T47D (cell line): ENCODE measurements at regions not wholly inside any gene's neighbourhood (a gene's known extent, or its start where the extent isn't known, plus 50 kb on each side); places are given as distances from the start of the nearest gene placed in this dataset.
"Not testable (repeated sequence)": the region's sequence is repeated elsewhere in the genome, so short reads cannot be mapped to it uniquely, and the experiment has no call there.

Experiments used
- DNase-seq, 2 experiments: peaks; one replicate each; pipeline versions ENCODE4 v3.0.0 to v3.0.0-alpha.2; 2011 to 2012; ENCODE audit warnings: low read depth in 1 of 2, low spot score in 1 of 2
- JUND ChIP-seq: IDR thresholded peaks from 2 replicates; pipeline ENCODE4 v1.6.1; 2012; ENCODE audit warnings: low read depth
- in situ Hi-C: cut with HindIII; loops from 2 replicates; pipeline ENCODE4 v1.10.0; 2016; ENCODE audit warnings: low sequenced_read_pairs, low pct_unique_long_range_greater_than_20kb

DNA sequence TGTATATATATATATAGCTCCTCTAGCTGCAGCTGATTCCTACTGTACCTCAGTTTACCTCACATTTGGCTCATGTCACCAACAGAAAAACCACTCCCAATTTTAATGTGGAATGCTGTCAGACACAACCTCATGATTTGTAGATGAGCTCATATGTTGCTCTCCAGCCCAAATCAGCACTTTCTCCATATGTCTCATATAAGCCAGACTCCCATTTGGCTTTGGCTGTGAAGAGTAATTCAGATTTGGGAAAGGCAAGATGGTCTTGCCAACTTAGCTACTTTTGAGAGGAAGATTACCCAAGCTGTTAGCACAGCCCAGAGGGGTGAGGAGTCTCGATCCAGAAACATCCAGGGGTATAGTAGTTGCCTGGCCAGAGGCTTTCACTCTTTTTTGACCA lies 342.2 kb upstream of the NT5E start:
- no peak for DNase-seq
- in situ Hi-C loops: no loop called here
- TF ChIP-seq JUND: no peak

DNA sequence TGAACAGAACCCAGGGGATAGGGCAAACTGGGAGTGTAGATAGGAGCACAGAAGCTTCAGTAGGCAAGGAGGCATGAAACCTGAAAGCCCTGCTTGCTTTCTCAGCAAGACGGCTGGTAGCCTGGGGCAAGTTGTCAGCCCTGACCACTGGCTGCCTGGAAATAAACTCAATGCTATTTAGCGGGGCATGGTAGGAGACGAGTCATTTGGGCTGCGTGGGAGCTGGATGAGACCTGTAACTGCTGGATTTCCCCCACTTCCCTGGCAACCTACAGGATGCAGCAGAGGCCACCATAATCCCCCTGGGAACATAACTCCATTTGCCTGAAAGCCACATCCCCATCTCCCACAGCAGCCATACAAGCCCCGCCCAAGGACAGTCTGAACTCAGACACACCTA lies 332.6 kb upstream of the TBX18 start:
- TF ChIP-seq JUND: no peak
- DNase-seq: no peak
- in situ Hi-C loops: no loop called here

DNA sequence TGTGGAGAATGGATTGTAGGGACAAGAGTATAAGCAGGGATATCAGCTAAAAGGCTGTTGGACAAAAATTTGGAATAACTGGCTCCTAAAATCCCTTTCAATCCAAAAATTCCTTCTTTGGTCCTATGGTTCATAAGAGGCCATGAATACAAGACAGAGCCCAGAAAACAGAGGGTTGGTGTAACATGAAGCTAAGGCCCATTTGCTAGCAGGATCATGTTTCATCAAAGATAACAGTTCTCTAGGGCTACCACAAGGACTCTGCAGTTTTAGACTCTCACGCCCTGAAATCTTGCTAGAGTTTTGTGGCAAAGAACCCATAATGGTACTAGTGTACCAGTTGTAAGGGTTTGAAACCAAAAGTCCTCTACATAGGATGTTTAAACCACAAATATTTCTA lies 327.8 kb upstream of the TBX18 start:
- no peak for DNase-seq
- TF ChIP-seq JUND: no peak
- in situ Hi-C loops: no loop called here

DNA sequence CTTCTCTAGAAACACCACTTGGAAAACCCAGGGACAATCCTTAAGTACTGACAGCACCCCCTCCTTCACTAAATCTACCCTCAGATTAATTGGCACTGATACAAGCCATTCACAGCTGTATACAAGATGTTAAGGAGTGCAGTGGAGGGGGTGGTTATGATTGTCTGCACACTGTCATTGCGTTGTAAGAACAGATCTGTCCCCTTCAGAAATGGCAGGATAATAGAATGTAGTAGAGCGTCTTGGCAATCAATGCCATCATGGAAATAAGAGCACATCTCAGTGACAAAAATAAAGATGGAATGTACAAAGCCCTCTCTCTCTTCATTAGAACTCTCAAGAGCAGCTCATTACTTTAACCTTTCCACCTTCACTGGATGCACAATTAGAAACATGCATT lies 324.9 kb upstream of the TBX18 start:
- no peak for TF ChIP-seq JUND
- in situ Hi-C loops: no loop called here
- no peak for DNase-seq

DNA sequence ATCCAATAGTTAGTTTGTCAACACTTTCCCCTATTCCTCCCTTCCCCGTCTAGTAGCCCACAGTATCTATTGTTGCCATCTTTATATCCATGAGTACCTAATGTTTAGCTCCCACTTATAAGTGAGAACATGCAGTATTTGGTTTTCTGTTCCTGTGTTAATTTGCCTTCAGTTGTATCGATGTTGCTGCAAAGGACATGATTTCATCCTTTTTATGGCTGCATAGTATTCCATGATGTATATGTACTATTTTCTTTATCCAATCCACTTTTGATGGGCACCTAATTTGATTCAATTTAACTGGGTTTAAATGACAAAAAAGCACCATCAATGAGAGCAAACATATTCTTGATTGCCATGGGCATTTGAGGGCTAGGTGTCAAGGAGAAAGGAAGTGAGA lies 321.5 kb upstream of the TBX18 start:
- DNase-seq: no peak
- in situ Hi-C loops: no loop called here
- no peak for TF ChIP-seq JUND

DNA sequence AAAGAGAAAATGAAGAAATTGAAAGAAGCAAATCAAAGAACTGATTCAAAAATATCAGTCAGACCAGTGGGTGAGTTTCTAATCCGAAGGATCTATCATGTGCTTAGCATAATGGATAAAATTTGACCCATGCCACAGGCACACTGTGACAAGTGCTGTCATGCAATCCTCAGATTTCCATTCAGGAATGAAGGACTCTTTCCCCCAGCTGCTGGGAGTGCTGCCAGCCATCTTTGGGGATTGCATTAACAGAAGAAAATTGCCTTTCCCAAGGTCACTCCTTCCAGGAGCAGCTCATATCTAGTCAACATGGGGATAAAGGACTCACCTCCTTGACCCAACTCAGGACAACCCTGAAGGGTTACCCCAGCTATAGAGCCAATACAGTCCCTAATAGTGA lies 316.7 kb upstream of the TBX18 start:
- TF ChIP-seq JUND: no peak
- in situ Hi-C loops: no loop called here
- DNase-seq: no peak

DNA sequence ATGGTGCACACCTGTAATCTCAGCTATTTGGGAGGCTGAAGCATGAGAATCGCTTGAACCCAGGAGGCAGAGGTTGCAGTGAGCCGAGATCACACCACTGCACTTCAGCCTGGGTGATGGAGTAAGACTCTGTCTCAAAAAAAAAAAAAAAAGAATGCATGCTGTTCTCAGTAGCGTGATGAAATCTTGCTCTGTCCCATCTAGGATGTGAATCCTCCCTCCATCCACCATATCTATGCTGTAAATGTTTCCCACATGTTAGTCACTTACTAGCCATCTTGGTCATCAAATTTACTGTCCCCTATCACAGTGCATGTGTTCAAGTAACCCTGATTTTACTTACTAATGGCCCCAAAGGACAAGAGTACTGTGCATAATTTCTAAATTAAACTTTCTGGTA lies 315.4 kb upstream of the TBX18 start:
- in situ Hi-C loops: no loop called here
- no peak for DNase-seq
- no peak for TF ChIP-seq JUND

DNA sequence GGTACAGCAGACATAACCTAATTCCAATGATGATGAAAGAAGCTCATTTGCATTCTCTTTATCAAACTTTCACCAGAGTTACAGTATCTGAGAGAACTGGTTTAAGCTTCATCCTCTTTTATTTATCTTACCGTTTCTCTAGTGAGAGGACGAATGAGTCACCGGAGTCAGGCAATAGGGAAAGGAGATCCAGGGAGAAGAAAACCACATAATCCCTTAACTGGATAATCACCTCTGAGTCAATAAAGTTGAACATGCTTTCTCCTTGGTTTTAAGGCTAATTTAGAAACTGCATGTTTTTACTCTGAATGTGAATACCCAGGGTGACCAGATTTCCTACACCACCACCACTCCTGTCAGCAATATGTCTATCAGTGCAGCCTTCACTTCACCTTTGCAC lies 313.7 kb upstream of the TBX18 start:
- no peak for TF ChIP-seq JUND
- in situ Hi-C loops: no loop called here
- DNase-seq: no peak

DNA sequence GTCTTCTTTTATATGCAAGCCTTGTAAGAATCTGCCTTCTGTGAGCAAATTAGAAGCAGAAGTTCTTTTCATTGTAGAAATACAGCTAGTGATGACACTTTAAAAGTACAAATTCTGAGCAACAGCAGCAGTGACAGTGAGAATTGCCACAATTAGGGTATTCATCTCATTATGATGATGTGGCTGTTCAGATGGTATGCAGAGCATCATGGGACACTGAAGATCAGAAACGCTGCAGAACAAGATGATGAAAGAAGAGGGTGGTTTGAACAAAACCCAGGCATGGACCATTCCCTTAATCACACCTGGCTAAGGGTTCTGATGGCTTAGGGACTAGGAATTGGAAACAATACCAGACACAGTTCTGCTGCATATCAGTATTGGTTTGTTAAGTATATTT lies 312.7 kb upstream of the TBX18 start:
- DNase-seq: no peak
- TF ChIP-seq JUND: no peak
- in situ Hi-C loops: no loop called here

DNA sequence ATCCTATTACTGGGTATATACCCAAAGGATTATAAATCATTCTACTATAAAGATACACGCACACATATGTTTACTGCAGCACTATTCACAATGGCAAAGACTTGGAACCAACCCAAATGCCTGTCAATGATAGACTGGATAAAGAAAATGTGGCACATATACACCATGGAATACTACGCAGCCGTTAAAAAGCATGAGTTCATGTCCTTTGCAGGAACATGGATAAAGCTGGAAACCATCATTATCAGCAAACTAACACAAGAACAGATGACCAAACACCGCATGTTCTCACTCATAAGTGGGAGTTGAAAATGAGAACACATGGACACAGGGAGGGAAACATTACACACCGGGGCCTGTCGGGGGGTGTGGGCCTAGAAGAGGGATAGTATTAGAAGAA lies 307.4 kb upstream of the TBX18 start:
- in situ Hi-C loops, DNase-seq: not testable (repeated sequence)

DNA sequence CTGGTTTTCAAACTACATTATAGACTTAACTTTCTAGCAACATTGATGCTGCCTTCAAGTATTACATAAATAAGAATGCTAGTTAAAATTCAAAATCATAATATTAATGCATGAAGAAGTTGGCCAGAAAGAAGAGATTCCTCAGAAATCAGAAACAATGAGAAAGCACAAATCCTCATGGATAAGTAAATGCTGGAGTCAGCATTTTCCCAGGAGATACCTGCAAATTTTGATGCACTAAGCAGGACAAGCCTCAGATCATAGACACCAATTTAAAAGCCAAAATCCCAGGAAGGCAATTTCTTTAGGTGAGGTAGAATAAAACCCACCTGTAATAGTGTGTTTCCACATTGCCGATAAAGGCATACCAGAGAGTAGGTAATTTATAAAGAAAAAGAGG lies 305.2 kb upstream of the TBX18 start:
- no peak for TF ChIP-seq JUND
- in situ Hi-C loops: no loop called here
- no peak for DNase-seq

DNA sequence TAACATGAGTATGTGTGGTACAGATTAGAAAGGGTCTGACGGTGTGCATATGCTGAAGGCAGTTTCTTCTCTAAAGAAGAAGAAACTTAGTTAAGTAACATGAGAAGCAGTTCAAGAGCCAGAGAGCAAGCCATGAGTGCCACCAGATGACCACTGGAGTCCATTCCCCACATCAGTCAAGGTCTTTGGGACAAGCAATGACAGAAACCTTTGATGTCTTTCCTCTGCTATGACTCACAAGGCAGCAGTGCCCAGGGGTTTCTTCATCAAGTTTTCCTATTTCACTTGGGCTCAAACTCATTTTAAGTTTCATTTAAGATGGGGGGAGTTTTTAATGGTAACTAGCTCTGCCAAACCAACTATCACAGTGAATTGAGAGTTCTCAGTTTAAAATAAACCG lies 303.8 kb upstream of the TBX18 start:
- TF ChIP-seq JUND: no peak

DNA sequence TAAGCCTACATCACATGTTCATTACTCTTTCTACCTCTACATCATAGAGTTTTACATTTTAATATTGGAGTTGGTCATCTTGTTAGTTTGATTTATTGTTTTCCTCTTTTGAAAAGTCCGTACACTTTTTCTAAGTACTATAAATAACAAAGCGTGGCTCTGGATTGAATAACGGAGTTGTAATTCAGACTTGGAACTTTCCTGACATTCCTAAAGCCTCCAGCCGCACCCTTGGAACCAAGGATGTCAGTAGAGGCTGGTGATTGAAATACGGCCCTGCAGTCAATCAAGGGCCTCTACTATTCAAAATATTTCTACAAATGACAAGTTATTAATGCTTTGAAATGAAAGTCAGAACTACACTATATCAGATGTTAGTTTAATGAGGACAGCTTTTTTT lies 301.9 kb upstream of the TBX18 start:
- TF ChIP-seq JUND: no peak
- no peak for DNase-seq
- in situ Hi-C loops: no loop called here

More for the DNA sequence above, 303.8 kb upstream of the TBX18 start:
- in situ Hi-C loops: no loop called here
- no peak for DNase-seq

DNA sequence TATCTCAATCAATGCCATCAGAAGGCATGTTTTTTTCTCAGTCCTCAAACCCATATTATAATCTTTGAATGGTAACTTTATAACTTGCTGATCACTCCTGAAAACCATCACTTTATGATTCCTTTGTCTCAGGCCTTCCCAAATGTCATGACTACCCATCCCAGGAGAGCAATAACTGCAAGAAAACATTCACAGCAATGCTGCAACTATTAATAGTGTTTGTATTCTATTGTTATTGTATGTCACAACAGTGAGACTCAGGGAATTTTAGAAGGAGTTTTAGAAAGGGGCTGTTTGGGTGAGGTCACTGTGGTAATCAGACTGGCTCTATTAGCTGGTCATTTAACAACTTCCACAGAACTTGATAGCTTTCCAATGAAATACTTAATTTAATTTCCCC lies 301.4 kb upstream of the TBX18 start:
- no peak for DNase-seq

DNA sequence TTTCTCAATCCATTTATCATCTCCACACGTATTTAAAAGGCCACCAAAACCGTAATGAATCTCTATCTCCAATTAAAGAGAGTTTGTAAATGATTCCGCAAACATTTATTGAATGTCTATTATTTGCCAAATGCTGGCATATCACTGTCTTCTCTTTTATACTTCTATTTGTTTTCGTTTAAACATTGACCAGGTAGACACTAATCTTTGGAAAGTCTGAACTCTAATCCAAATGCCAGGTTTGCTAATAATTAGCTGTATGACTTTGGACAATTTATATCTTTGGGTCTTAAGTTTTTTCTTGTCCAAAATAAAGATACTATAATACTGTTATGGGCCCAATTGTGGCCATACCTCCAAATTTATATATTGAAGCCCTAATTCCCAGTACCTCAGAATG lies 299.2 kb upstream of the TBX18 start:
- in situ Hi-C loops: no loop called here
- DNase-seq: no peak

More for the DNA sequence above, 301.4 kb upstream of the TBX18 start:
- in situ Hi-C loops: no loop called here
- TF ChIP-seq JUND: no peak

More for the DNA sequence above, 299.2 kb upstream of the TBX18 start:
- no peak for TF ChIP-seq JUND
